ENCODE measurements at regions not wholly inside any gene's neighbourhood (a gene's known extent, or its start where the extent isn't known, plus 50 kb on each side); places are given as distances from the start of the nearest gene placed in this dataset.

DNA sequence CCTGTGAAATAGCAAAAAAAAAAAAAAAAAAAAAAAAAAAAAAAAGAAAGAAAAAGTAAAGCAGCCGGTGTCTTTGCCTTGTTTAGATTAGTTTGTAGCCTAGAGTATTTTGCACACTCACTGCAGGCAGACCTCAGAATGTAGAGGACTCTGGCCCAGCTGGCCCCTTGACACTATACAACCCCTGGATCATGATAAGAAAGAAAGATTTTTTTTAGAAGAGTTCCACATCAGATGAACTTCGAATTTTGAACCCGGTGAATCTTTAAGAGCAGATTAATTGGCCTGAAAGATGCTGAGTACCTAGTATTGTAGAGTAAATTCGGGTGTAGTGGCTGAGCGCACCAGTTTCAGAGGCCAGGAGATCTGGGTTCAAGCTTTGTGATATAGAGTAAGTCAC is 727.7 kb upstream of the GOLIM4 start:
- intact Hi-C loops (cut with micrococcal nuclease) (no loop called here), in situ Hi-C loops (cut with MboI; ENCODE audit: low sequenced_read_pairs) (no loop called here), dilution Hi-C loops (cut with HindIII; ENCODE audit: low sequenced_read_pairs, unreplicated experiment) (no loop called here)
- Histone ChIP-seq H3K9me3 (ENCODE audit: control insufficient read depth, insufficient read depth, low read length) (no peaks in the 10 kb centered on the region), H3K14ac (replicated peaks; ENCODE audit: low read depth, low read length) (no peak overlapping the region), H3K56ac (ENCODE audit: extremely low read depth, insufficient read depth, low read length) (no peak overlapping the region), H2BK5ac (ENCODE audit: low read depth, low read length, poor library complexity, severe bottlenecking) (no peak overlapping the region), H4K5ac (ENCODE audit: low read depth, low read length) (no peak overlapping the region), H3K27ac (ENCODE audit: insufficient read depth, low read length) (no peak overlapping the region), H3K4me1 (ENCODE audit: control insufficient read depth, insufficient read depth, low read length) (no peaks in the 10 kb centered on the region), H4K20me1 (ENCODE audit: insufficient read depth, low read length) (no peaks in the 10 kb centered on the region), H3K27me3 (ENCODE audit: control insufficient read depth, insufficient read depth, low read length) (no peaks in the 10 kb centered on the region), H3K4me2 (ENCODE audit: low read depth, low read length) (no peak overlapping the region), H3K9me1 (ENCODE audit: insufficient read depth, low read length) (no peaks in the 10 kb centered on the region), H2AK9ac (replicated peaks; ENCODE audit: low read depth, low read length, poor library complexity) (no peak overlapping the region), H4K8ac (ENCODE audit: low read depth in 2 of 2, low read length in 2 of 2) (no peak overlapping the region), H2BK120ac (ENCODE audit: low read depth, low read length) (no peak overlapping the region), H2BK20ac (ENCODE audit: low read depth, low read length) (no peak overlapping the region), H4K91ac (ENCODE audit: insufficient read depth, low read depth, low read length) (no peak overlapping the region), H2BK15ac (ENCODE audit: low read depth, low read length) (no peak overlapping the region), H3K23ac (ENCODE audit: low read depth, low read length) (no peak overlapping the region), H3K18ac (ENCODE audit: low read depth, low read length) (no peak overlapping the region), H2AFZ (replicated peaks; ENCODE audit: low read length, poor library complexity) (no peak overlapping the region), H3K9ac (ENCODE audit: low read depth, low read length) (no peak overlapping the region), H3K4me3 (ENCODE audit: insufficient read depth, low read depth, low read length) (no peak overlapping the region), H3K36me3 (ENCODE audit: control insufficient read depth, insufficient read depth, low read length) (no peaks in the 10 kb centered on the region), H2AK5ac (ENCODE audit: low read depth, low read length) (no peak overlapping the region), H3K4ac (ENCODE audit: low read depth, low read length) (no peak overlapping the region), H3K79me1 (ENCODE audit: low read depth in 1 of 2, low read length in 2 of 2) (no peaks in the 10 kb centered on the region)
- no peak for DNase-seq
- TF ChIP-seq, protein P1, sequence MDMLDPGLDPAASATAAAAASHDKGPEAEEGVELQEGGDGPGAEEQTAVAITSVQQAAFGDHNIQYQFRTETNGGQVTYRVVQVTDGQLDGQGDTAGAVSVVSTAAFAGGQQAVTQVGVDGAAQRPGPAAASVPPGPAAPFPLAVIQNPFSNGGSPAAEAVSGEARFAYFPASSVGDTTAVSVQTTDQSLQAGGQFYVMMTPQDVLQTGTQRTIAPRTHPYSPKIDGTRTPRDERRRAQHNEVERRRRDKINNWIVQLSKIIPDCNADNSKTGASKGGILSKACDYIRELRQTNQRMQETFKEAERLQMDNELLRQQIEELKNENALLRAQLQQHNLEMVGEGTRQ (IDR thresholded peaks at IDR 0.05; ENCODE audit: low read depth, low read length): no peak
- TF ChIP-seq POLR2A (IDR thresholded peaks at IDR 0.05; ENCODE audit: low read depth, low read length) (no peak), MAFK (IDR thresholded peaks at IDR 0.05; ENCODE audit: low read depth, low read length) (no peak), NFE2L2 (IDR thresholded peaks at IDR 0.05; ENCODE audit: low read depth, low read length) (no peak), MAZ (IDR thresholded peaks at IDR 0.05; ENCODE audit: borderline replicate concordance, low read depth, low read length) (no peak), CEBPB (IDR thresholded peaks at IDR 0.05; ENCODE audit: low read depth, low read length) (no peak), FOS (IDR thresholded peaks at IDR 0.05; ENCODE audit: low read depth, low read length) (no peak), RCOR1 (IDR thresholded peaks at IDR 0.05; ENCODE audit: insufficient replicate concordance, low read length) (no peak), MXI1 (IDR thresholded peaks at IDR 0.05; ENCODE audit: borderline replicate concordance, low read depth, low read length) (no peak), RFX5 (IDR thresholded peaks at IDR 0.05; ENCODE audit: low read depth, low read length) (no peak), BHLHE40 (IDR thresholded peaks at IDR 0.05; ENCODE audit: low read depth, low read length) (no peak), CHD1 (IDR thresholded peaks at IDR 0.05; ENCODE audit: low read depth, low read length) (no peak), RAD21 (IDR thresholded peaks at IDR 0.05; ENCODE audit: low read length) (no peak), SMC3 (IDR thresholded peaks at IDR 0.05; ENCODE audit: low read depth, low read length) (no peak)
- TF ChIP-seq, protein P2, sequence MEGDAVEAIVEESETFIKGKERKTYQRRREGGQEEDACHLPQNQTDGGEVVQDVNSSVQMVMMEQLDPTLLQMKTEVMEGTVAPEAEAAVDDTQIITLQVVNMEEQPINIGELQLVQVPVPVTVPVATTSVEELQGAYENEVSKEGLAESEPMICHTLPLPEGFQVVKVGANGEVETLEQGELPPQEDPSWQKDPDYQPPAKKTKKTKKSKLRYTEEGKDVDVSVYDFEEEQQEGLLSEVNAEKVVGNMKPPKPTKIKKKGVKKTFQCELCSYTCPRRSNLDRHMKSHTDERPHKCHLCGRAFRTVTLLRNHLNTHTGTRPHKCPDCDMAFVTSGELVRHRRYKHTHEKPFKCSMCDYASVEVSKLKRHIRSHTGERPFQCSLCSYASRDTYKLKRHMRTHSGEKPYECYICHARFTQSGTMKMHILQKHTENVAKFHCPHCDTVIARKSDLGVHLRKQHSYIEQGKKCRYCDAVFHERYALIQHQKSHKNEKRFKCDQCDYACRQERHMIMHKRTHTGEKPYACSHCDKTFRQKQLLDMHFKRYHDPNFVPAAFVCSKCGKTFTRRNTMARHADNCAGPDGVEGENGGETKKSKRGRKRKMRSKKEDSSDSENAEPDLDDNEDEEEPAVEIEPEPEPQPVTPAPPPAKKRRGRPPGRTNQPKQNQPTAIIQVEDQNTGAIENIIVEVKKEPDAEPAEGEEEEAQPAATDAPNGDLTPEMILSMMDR (conservative IDR thresholded peaks at IDR 0.05; ENCODE audit: low read depth, low read length): no peak
- TF ChIP-seq, protein P3, sequence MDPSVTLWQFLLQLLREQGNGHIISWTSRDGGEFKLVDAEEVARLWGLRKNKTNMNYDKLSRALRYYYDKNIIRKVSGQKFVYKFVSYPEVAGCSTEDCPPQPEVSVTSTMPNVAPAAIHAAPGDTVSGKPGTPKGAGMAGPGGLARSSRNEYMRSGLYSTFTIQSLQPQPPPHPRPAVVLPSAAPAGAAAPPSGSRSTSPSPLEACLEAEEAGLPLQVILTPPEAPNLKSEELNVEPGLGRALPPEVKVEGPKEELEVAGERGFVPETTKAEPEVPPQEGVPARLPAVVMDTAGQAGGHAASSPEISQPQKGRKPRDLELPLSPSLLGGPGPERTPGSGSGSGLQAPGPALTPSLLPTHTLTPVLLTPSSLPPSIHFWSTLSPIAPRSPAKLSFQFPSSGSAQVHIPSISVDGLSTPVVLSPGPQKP (IDR thresholded peaks at IDR 0.05; ENCODE audit: borderline replicate concordance, low read depth, low read length): no peak
- ChIA-PET CTCF (interaction anchor here (0.6 kb wide), 3 partner anchors 72 to 612 kb away, joined by 3 to 6 read pairs (median 3); no protein-coding TSS in a partner anchor), POLR2A (ENCODE audit: unreplicated experiment) (interaction anchor here (0.6 kb wide), 1 partner anchor 10 kb away, joined by 7 read pairs; no protein-coding TSS in a partner anchor)
- WGBS, 2 experiments (ENCODE audit: extremely low coverage in 2 of 2, insufficient read length in 1 of 2): no CpG with 5 or more reads among the region's 5 CpGs
- no TSS peak for BruUV-seq (replicated peaks)
- ATAC-seq (ENCODE audit: low read depth): no peak
